ENCODE measurements at regions not wholly inside any gene's neighbourhood (a gene's known extent, or its start where the extent isn't known, plus 50 kb on each side); places are given as distances from the start of the nearest gene placed in this dataset.

DNA sequence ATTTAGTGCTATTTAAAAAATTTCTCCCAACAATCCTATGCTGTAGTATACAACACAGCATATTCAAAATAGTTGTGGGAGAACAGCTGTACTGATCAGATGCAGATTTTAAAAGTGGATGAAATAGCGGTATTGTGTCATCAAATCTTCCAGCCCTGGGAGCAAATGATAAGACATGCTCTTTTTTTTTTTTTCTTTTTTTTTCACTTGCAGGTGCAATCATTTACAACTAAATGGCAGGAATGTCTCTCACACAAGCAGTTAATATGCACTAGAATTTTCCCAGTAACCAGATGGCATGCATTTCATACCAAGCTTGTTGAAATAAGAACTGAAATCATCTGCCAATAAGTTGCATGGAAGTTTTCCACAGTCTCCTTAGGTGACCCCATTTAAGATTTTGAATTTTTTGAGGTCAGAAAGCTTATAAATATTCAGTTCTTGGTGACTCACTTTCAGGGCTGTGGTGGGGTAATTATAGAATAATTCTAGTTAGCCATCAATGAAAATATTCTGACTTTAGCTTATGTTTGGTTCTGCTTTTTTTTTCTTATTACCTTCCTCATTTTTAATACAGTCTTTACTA, 623.9 kb upstream of the NR5A2 start:
- Histone ChIP-seq H3K27me3 (no peaks in the 10 kb centered on the region), H3K4me1 (peaks cover 0 to 27% (median 3%) of the 10 kb centered on the region in 4 donors), H3K36me3 (no peaks in the 10 kb centered on the region), H3K27ac (no peak overlapping the region), H3K4me3 (no peak overlapping the region), H3K9me3 (no peaks in the 10 kb centered on the region)
- no peak for DNase-seq
- intact Hi-C loops (cut with DNase I; ENCODE audit: low total_unique reads) = no loop called here
- TF ChIP-seq, protein P1, sequence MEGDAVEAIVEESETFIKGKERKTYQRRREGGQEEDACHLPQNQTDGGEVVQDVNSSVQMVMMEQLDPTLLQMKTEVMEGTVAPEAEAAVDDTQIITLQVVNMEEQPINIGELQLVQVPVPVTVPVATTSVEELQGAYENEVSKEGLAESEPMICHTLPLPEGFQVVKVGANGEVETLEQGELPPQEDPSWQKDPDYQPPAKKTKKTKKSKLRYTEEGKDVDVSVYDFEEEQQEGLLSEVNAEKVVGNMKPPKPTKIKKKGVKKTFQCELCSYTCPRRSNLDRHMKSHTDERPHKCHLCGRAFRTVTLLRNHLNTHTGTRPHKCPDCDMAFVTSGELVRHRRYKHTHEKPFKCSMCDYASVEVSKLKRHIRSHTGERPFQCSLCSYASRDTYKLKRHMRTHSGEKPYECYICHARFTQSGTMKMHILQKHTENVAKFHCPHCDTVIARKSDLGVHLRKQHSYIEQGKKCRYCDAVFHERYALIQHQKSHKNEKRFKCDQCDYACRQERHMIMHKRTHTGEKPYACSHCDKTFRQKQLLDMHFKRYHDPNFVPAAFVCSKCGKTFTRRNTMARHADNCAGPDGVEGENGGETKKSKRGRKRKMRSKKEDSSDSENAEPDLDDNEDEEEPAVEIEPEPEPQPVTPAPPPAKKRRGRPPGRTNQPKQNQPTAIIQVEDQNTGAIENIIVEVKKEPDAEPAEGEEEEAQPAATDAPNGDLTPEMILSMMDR (IDR thresholded peaks at IDR 0.05) = no peak

DNA sequence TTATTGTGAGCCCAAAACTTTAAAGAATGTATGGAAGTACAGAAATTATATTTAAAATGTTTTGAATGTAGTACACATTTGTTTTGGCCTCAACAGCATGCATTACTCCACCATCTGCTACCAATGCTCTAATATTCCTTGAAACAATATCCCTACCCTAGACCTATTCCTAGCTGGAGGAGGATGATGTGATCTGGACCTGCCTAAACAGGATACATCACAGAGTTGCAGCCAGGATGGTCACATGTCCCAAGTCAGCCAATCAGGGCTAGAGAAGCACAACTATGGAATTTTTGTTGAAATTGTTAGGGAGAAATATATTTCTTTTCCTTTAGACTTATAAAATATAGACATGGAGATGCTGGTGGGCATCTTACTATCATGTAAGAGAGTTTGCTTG, 623.3 kb upstream of the NR5A2 start:
- no peaks in the 10 kb centered on the region for H3K9me3 ChIP-seq
- peaks cover 0 to 31% (median 3%) of the 10 kb centered on the region in 4 donors for H3K4me1 ChIP-seq
- intact Hi-C loops (cut with DNase I; ENCODE audit: low total_unique reads) = no loop called here
- H3K27me3 ChIP-seq = no peaks in the 10 kb centered on the region
- TF ChIP-seq, protein P1 (IDR thresholded peaks at IDR 0.05) = no peak
- no peak overlapping the region for H3K4me3 ChIP-seq
- H3K27ac ChIP-seq = no peak overlapping the region
- no peaks in the 10 kb centered on the region for H3K36me3 ChIP-seq
- no peak for DNase-seq

DNA sequence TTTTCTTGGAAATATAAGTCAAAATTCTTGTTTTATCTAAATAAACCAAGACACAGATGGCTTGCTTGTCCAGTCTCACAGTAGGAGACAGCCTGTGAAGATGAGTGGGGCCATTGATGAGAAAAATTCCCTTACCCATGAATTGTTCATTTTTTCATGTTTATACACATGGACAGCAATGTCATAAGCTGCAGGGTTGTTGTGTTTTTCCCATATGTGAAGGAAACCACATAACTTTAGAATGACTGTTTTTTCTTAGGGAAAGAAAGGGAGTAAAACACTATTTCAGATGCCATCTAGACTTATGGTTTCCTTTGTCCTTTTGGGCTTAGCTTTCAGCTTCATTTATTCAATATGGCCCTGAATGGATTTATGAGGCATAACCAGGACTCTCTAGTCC, 622.5 kb upstream of the NR5A2 start:
- H3K9me3 ChIP-seq = no peaks in the 10 kb centered on the region
- no peak overlapping the region for H3K4me3 ChIP-seq
- no peak overlapping the region for H3K27ac ChIP-seq
- intact Hi-C loops (cut with DNase I; ENCODE audit: low total_unique reads) = no loop called here
- peaks cover 0 to 31% (median 3%) of the 10 kb centered on the region in 4 donors for H3K4me1 ChIP-seq
- no peaks in the 10 kb centered on the region for H3K36me3 ChIP-seq
- TF ChIP-seq, protein P1 (IDR thresholded peaks at IDR 0.05) = no peak
- no peak for DNase-seq
- no peaks in the 10 kb centered on the region for H3K27me3 ChIP-seq

DNA sequence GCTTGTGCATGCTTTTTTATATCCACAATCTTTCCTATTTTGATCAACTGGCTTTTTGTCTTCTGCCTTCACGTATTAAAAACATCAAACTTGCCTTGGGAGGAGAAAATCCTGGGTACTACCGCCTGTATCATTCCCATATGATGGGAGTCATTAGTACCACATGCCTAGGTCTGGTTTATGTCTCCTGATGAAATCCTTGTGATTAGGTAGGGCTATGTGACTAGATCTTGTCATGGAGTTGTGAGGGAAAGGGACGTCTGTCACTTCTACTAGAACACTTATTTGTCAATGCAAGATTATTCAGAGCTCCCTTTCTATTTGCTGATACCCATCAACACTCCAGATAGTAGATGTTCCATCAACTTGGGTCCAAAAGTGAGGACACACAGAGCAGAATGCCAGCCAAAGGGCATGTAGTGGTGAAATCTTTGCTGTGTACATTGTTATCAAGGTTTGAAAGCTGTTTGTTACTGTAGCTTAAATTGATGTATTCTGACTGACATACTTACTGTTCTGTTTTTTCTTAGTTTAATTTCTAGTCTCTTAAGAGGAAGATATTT, 621.8 kb upstream of the NR5A2 start:
- DNase-seq = no peak
- intact Hi-C loops (cut with DNase I; ENCODE audit: low total_unique reads) = no loop called here
- no peak overlapping the region for H3K27ac ChIP-seq
- H3K27me3 ChIP-seq = no peaks in the 10 kb centered on the region
- H3K36me3 ChIP-seq = no peaks in the 10 kb centered on the region
- no peak overlapping the region for H3K4me3 ChIP-seq
- no peaks in the 10 kb centered on the region for H3K9me3 ChIP-seq
- TF ChIP-seq, protein P1 (IDR thresholded peaks at IDR 0.05) = no peak
- H3K4me1 ChIP-seq = peaks cover 0 to 31% (median 3%) of the 10 kb centered on the region in 4 donors

DNA sequence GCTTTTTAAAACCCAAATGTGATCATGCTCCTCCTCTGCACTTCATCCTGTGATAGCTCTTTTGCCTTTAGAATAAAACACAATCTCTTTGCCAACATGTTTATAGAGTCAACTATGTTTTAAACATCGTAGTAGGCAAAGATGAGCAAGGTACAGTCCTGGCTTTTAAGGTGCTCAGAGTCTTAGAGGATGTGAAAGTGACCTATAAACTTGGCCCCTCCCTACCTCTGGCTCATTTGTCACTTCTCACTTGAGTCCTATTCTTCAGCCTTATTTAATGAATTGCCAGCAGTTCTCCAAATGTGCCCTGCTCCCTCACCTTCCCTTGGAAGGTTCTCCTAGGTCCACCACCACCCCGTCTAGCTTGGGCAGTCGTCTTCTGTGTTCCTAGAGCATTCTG, 617.0 kb upstream of the NR5A2 start:
- Histone ChIP-seq H3K27me3 (no peaks in the 10 kb centered on the region), H3K36me3 (no peaks in the 10 kb centered on the region), H3K27ac (no peak overlapping the region), H3K4me1 (peaks cover 0 to 7% (median 0%) of the 10 kb centered on the region in 4 donors), H3K9me3 (no peaks in the 10 kb centered on the region), H3K4me3 (no peak overlapping the region)
- TF ChIP-seq, protein P1 (IDR thresholded peaks at IDR 0.05) = no peak
- intact Hi-C loops (cut with DNase I; ENCODE audit: low total_unique reads) = no loop called here
- no peak for DNase-seq

Data from tibial artery (tissue), 4 donors.